ENCODE measurements at regions not wholly inside any gene's neighbourhood (a gene's known extent, or its start where the extent isn't known, plus 50 kb on each side); places are given as distances from the start of the nearest gene placed in this dataset.

GRCh38 chr19:31718898-31719297 lies 369.7 kb upstream of the TSHZ3 start:
- Histone ChIP-seq H3K4me3 (ENCODE audit: insufficient read length, low read depth) (no peak overlapping the region), H3K9me3 (ENCODE audit: insufficient read depth, low read length) (no peaks in the 10 kb centered on the region), H3K4me1 (ENCODE audit: insufficient read depth, insufficient read length) (no peaks in the 10 kb centered on the region), H3K9ac (ENCODE audit: insufficient read length, low read depth) (no peak overlapping the region), H3K36me3 (ENCODE audit: insufficient read depth, insufficient read length, low read length) (no peaks in the 10 kb centered on the region), H3K27me3 (ENCODE audit: insufficient read depth, insufficient read length) (no peaks in the 10 kb centered on the region)
- no peak for DNase-seq (ENCODE audit: low read depth, low spot score)
- TF ChIP-seq SUZ12 (IDR thresholded peaks at IDR 0.05; ENCODE audit: extremely low read depth, insufficient read depth, insufficient read length) (no peak), YY1 (IDR thresholded peaks at IDR 0.05; ENCODE audit: insufficient read depth, insufficient read length) (no peak), ZNF274 (IDR thresholded peaks at IDR 0.05; ENCODE audit: low read depth, low read length) (no peak)

- no peak for TF ChIP-seq ZNF274 (IDR thresholded peaks at IDR 0.05; ENCODE audit: low read depth, low read length)
- no peak for TF ChIP-seq YY1 (IDR thresholded peaks at IDR 0.05; ENCODE audit: insufficient read depth, insufficient read length)
- no peak for TF ChIP-seq SUZ12 (IDR thresholded peaks at IDR 0.05; ENCODE audit: extremely low read depth, insufficient read depth, insufficient read length)
- Histone ChIP-seq H3K27me3 (ENCODE audit: insufficient read depth, insufficient read length) (no peaks in the 10 kb centered on the region), H3K9ac (ENCODE audit: insufficient read length, low read depth) (no peak overlapping the region), H3K9me3 (ENCODE audit: insufficient read depth, low read length) (0 out of 2 replicates have a peak, but pooled peaks cover 4% of the 10 kb centered on the region), H3K4me3 (ENCODE audit: insufficient read length, low read depth) (no peak overlapping the region), H3K36me3 (ENCODE audit: insufficient read depth, insufficient read length, low read length) (no peaks in the 10 kb centered on the region), H3K4me1 (ENCODE audit: insufficient read depth, insufficient read length) (no peaks in the 10 kb centered on the region)
- DNase-seq (ENCODE audit: low read depth, low spot score): no peak
Measured at GRCh38 chr19:31723101-31723500, 373.9 kb upstream of the TSHZ3 start.

- H3K9me3 ChIP-seq (ENCODE audit: insufficient read depth, low read length): 0 out of 2 replicates have a peak, but pooled peaks cover 4% of the 10 kb centered on the region
- no peak for DNase-seq (ENCODE audit: low read depth, low spot score)
- no peaks in the 10 kb centered on the region for H3K36me3 ChIP-seq (ENCODE audit: insufficient read depth, insufficient read length, low read length)
- no peaks in the 10 kb centered on the region for H3K4me1 ChIP-seq (ENCODE audit: insufficient read depth, insufficient read length)
- no peak overlapping the region for H3K4me3 ChIP-seq (ENCODE audit: insufficient read length, low read depth)
- H3K9ac ChIP-seq (ENCODE audit: insufficient read length, low read depth): no peak overlapping the region
- no peaks in the 10 kb centered on the region for H3K27me3 ChIP-seq (ENCODE audit: insufficient read depth, insufficient read length)
- no peak for TF ChIP-seq YY1 (IDR thresholded peaks at IDR 0.05; ENCODE audit: insufficient read depth, insufficient read length)
- TF ChIP-seq ZNF274 (IDR thresholded peaks at IDR 0.05; ENCODE audit: low read depth, low read length): no peak
- no peak for TF ChIP-seq SUZ12 (IDR thresholded peaks at IDR 0.05; ENCODE audit: extremely low read depth, insufficient read depth, insufficient read length)
Measured at GRCh38 chr19:31725051-31725450, 375.8 kb upstream of the TSHZ3 start.

- Histone ChIP-seq H3K4me3 (ENCODE audit: insufficient read length, low read depth) (no peak overlapping the region), H3K36me3 (ENCODE audit: insufficient read depth, insufficient read length, low read length) (no peaks in the 10 kb centered on the region), H3K4me1 (ENCODE audit: insufficient read depth, insufficient read length) (no peaks in the 10 kb centered on the region), H3K9me3 (ENCODE audit: insufficient read depth, low read length) (0 out of 2 replicates have a peak, but pooled peaks cover 4% of the 10 kb centered on the region), H3K9ac (ENCODE audit: insufficient read length, low read depth) (no peak overlapping the region), H3K27me3 (ENCODE audit: insufficient read depth, insufficient read length) (no peaks in the 10 kb centered on the region)
- TF ChIP-seq YY1 (IDR thresholded peaks at IDR 0.05; ENCODE audit: insufficient read depth, insufficient read length) (no peak), SUZ12 (IDR thresholded peaks at IDR 0.05; ENCODE audit: extremely low read depth, insufficient read depth, insufficient read length) (no peak), ZNF274 (IDR thresholded peaks at IDR 0.05; ENCODE audit: low read depth, low read length) (no peak)
- no peak for DNase-seq (ENCODE audit: low read depth, low spot score)
Measured at GRCh38 chr19:31727536-31727935, 378.3 kb upstream of the TSHZ3 start.

- TF ChIP-seq ZNF274 (IDR thresholded peaks at IDR 0.05; ENCODE audit: low read depth, low read length) (no peak), YY1 (IDR thresholded peaks at IDR 0.05; ENCODE audit: insufficient read depth, insufficient read length) (no peak), SUZ12 (IDR thresholded peaks at IDR 0.05; ENCODE audit: extremely low read depth, insufficient read depth, insufficient read length) (no peak)
- DNase-seq (ENCODE audit: low read depth, low spot score): no peak
- no peak overlapping the region for H3K9ac ChIP-seq (ENCODE audit: insufficient read length, low read depth)
- no peaks in the 10 kb centered on the region for H3K36me3 ChIP-seq (ENCODE audit: insufficient read depth, insufficient read length, low read length)
- no peak overlapping the region for H3K4me3 ChIP-seq (ENCODE audit: insufficient read length, low read depth)
- H3K4me1 ChIP-seq (ENCODE audit: insufficient read depth, insufficient read length): no peaks in the 10 kb centered on the region
- H3K9me3 ChIP-seq (ENCODE audit: insufficient read depth, low read length): no peaks in the 10 kb centered on the region
- no peaks in the 10 kb centered on the region for H3K27me3 ChIP-seq (ENCODE audit: insufficient read depth, insufficient read length)
Measured at GRCh38 chr19:31730270-31730669, 381.0 kb upstream of the TSHZ3 start.

GRCh38 chr19:31733591-31733990 lies 384.4 kb upstream of the TSHZ3 start:
- H3K4me1 ChIP-seq (ENCODE audit: insufficient read depth, insufficient read length): no peaks in the 10 kb centered on the region
- no peak for TF ChIP-seq YY1 (IDR thresholded peaks at IDR 0.05; ENCODE audit: insufficient read depth, insufficient read length)
- TF ChIP-seq SUZ12 (IDR thresholded peaks at IDR 0.05; ENCODE audit: extremely low read depth, insufficient read depth, insufficient read length): no peak
- no peak for TF ChIP-seq ZNF274 (IDR thresholded peaks at IDR 0.05; ENCODE audit: low read depth, low read length)
- H3K36me3 ChIP-seq (ENCODE audit: insufficient read depth, insufficient read length, low read length): no peaks in the 10 kb centered on the region
- H3K4me3 ChIP-seq (ENCODE audit: insufficient read length, low read depth): no peak overlapping the region
- H3K9ac ChIP-seq (ENCODE audit: insufficient read length, low read depth): no peak overlapping the region
- DNase-seq (ENCODE audit: low read depth, low spot score): no peak
- no peaks in the 10 kb centered on the region for H3K27me3 ChIP-seq (ENCODE audit: insufficient read depth, insufficient read length)
- no peaks in the 10 kb centered on the region for H3K9me3 ChIP-seq (ENCODE audit: insufficient read depth, low read length)

GRCh38 chr19:31742249-31742648 lies 393.0 kb upstream of the TSHZ3 start:
- H3K36me3 ChIP-seq (ENCODE audit: insufficient read depth, insufficient read length, low read length): no peaks in the 10 kb centered on the region
- no peak overlapping the region for H3K9ac ChIP-seq (ENCODE audit: insufficient read length, low read depth)
- H3K4me1 ChIP-seq (ENCODE audit: insufficient read depth, insufficient read length): no peaks in the 10 kb centered on the region
- no peaks in the 10 kb centered on the region for H3K9me3 ChIP-seq (ENCODE audit: insufficient read depth, low read length)
- no peak for TF ChIP-seq SUZ12 (IDR thresholded peaks at IDR 0.05; ENCODE audit: extremely low read depth, insufficient read depth, insufficient read length)
- no peak for TF ChIP-seq ZNF274 (IDR thresholded peaks at IDR 0.05; ENCODE audit: low read depth, low read length)
- TF ChIP-seq YY1 (IDR thresholded peaks at IDR 0.05; ENCODE audit: insufficient read depth, insufficient read length): no peak
- no peak for DNase-seq (ENCODE audit: low read depth, low spot score)
- no peak overlapping the region for H3K4me3 ChIP-seq (ENCODE audit: insufficient read length, low read depth)
- H3K27me3 ChIP-seq (ENCODE audit: insufficient read depth, insufficient read length): no peaks in the 10 kb centered on the region
